ENCODE measurements at regions not wholly inside any gene's neighbourhood (a gene's known extent, or its start where the extent isn't known, plus 50 kb on each side); places are given as distances from the start of the nearest gene placed in this dataset.
"Not testable (repeated sequence)": the region's sequence is repeated elsewhere in the genome, so short reads cannot be mapped to it uniquely, and the experiment has no call there.

DNA sequence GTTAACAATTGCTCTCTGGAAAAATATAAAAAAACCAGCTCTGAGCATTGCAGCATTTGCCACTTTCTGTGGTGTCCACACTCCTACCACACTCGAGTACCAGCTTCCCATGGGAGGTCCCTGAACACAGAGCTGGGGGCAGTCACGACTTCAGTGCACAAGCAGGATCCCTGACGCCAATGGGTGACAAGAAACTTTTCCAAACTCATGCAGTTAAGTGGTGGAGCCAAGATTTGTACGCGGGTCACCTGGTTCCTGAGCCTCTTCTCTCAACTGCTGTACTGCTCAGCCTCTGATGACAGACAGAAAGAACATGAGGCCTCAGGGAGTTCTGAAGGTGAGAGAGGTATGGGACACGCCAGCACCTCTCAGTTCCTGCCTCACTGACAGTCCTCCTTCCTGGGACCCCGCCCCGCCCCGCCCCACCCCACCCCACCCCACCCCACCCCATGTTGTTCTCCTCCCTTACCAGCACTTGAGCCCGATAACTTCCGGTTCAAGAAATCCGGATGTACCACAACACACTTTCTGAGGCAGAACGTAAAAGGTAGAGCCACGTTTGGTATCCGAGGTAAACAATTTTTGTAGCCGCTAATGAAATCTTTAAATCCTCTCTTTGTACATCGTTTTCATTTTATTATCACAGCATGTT, 287.6 kb downstream of the MYCN start:
- DNase-seq (ENCODE audit: extremely low read depth in 1 of 2, low read depth in 1 of 2) = no peak

DNA sequence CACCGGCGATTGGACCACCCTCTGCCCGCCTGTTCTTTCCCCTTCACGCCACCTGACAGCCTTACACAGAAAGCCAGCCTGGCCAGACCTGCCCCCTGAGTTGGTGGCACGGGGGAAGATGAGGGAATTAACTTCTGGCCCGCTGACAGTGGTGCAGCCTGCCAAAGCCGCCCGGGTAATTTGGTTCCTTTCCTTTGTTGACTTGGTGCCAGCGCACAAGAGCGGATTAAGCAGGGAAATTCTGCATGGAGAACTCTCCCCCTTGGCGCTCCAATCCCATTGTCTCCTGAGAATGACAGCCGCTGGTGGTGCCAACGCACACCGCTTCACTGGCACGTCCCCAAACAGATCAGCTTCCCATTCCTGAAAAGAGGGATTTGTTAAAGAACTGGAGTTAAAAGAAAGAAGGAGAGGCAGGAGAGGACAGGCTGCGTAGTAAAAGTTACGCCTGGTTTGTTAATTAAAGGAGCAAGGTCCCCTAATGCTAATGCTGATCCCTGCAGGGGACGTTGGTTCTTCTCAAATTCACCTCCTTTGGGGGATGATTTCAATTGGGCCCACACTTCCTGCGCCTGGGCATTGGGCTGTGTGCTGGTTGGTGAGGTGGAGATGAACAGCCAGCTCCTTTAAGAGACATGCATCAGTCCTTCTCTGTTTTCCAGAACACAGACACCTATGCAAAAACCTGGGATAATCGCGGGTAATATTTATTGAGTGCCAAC, 286.8 kb downstream of the MYCN start:
- DNase-seq (ENCODE audit: extremely low read depth in 1 of 2, low read depth in 1 of 2) = no peak

DNA sequence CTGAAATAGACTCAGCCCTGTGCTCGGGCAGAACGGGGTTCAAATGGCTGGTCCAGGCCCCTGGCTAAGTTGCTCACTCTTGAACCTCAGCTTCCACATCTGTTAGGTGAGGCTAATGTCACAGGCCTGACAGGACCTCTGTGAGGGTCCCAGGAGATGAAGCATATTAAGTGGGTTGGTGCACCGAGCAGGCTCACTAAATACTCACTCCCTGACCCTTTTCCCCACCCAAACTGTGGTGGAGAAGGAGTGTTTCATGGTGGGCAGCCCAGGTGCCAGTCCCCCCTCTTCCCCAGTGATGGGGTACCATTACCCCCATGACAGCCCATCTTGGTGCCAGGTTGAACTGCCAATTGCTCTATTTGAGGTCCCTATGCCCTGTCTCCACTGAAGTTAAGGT, 286.0 kb downstream of the MYCN start:
- DNase-seq (ENCODE audit: extremely low read depth in 1 of 2, low read depth in 1 of 2) = no peak

DNA sequence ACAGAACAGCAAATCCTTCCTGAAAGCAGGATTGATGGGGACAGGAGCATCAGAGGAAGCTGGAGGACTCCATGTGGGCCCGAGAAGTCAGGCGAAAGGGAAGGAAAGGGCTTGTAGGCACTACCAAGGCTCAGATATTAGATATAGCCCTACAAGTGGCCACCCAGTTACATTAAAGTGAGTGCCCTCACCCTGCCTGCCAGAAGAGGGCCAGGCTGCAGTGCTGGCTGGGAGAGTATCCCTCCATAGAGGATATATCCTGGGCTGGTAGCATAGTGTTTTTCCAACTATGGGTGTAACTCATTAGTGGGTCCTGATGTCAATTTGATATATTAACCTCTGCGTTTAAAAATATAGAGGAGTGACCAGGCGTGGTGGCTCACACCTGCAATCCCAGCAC, 285.2 kb downstream of the MYCN start:
- DNase-seq (ENCODE audit: extremely low read depth in 1 of 2, low read depth in 1 of 2) = no peak

DNA sequence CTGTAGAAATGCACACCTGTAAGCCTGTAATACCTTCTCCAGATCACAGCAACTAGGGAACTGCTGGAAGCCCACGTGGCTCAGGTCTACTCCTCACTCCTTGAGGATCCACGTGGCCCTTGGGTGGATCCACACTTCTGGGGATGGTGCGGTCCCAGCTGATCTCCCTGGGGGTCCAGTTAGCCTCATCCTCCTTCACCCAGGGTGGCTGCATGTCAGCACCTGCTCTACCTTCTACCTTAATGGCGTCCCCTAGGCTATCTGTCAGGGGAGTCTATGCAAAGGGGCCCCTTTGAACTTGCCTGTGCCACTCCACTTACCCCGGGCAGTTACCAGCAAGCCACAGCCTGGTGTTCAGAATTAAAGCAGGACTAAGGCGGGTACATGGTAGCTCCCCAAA, 284.7 kb downstream of the MYCN start:
- no peak for DNase-seq (ENCODE audit: extremely low read depth in 1 of 2, low read depth in 1 of 2)

DNA sequence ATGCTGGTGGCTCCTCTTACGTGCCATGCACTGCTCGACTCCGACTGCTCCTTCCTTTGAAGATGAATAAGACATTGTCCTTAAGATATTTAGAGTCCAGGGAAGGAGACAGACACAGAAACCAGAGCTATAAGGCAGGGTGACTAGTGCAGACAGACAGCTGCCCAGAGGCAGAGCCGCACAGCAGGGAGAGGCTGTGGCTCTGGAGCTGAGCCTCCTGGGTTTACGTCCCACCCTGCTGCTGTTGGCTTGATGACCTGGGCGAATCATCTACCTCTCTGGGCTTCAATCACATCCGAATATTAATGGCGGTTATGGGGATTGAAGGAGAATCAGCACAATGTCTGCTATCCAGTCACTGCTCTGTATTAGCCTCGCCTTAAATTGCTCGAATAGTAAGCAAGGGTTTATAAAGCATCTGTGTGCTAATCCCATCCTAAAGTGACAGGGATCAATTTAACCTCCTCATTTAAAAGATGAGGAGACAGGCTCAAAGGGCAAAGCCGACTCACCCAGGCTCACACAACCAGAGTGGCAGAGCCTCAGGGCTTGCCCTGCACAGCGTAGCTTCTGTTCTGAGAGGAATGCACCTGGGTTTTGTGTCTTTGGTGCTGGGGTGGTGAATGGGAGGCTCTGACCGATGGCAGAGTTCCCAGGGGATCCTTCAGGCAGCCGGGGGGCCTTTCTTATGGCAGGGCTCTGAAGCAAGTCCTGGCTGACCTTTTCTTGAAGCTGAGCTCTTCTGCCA, 284.1 kb downstream of the MYCN start:
- DNase-seq (ENCODE audit: extremely low read depth in 1 of 2, low read depth in 1 of 2) = no peak

DNA sequence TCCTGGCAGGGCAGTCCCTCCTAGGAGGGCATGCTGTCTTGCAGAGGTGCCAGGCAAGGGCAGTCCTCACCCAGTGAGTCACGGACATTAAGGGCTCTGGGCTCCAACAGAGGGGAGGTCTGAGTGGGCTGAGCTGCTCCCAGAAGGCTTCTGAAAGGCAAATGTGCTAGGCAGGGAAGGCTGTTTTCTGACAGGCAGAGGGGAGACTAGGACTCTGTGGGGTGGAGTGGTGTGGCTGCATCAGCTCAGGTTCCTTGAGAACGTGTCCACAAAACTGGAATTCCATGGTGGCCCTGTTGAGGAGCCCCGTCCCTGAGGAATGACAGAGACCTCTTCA, 283.5 kb downstream of the MYCN start:
- no peak for DNase-seq (ENCODE audit: extremely low read depth in 1 of 2, low read depth in 1 of 2)

DNA sequence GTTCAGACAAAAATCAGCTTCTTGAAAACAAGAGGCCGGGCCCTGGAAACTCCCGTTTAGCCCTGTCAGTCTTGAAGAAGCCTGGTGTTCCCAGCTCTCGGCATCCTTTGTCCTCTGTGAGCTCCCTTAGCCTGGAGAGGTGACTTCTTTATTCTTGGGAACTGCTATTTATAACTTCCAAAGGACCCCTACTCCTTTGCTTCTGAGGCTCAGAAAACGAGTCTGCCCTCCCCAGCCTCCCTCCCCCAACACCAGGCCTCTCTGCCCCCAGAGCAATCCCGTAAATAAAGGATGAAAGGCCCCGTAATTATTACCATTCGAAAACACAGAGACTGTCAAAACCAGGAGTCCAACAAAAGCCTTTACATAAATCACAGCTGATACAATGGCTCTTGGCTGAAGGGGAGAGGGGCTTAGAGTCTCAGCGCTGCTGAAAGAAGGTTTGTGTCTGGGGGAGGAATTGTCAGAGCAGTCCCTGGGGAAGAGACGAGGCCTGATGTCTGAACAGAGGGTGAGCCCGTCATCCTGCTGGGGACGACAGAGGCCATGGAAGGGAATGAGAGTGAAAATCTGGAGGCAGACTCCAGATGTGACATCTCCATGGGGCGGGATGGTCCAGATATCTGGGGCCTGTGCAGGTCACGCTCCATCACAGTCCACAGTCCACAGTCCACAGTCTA, 283.0 kb downstream of the MYCN start:
- DNase-seq (ENCODE audit: extremely low read depth in 1 of 2, low read depth in 1 of 2) = no peak

DNA sequence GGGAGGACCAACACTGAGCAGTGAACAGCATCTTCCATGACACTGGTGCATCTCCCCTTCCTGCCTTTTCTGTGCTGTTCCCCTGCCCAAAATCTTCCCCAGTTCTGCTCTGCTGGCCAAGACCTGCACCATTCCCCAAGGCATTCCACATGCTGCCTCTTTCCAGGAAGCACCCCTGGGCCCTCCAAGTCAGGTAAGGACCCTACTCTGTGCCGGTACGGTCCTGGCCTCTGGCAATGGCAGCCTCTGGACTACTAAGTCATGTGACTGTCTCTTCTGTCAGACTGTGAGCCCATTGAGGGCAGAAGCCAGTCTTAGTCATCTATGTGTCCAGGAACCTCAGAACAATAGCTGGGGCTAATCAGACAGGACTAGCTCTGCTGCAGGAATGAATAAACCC, 282.0 kb downstream of the MYCN start:
- no peak for DNase-seq (ENCODE audit: extremely low read depth in 1 of 2, low read depth in 1 of 2)

DNA sequence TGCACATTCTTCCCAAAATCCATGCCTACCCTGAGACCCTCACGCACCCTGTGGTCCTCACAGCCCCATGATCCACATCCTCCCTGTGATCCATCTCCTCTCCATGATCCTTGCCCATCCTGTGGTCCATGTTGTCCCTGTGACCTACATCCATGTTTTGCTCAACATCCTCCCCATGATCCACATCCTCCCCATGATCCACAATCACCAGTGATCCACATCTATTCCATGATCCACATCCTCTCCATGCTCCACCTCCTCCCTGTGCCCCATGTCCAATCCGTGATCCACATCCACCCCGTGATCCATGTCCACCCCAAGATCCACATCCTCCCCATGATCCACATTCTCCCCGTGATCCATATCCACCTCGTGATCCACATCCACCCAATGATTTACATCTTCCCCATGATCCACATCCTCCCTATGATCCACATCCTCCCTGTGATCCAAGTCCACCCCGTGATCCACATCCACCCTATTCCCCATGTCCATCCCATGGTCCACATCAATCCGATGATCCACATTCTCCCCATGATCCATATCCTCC, 281.2 kb downstream of the MYCN start:
- DNase-seq (ENCODE audit: extremely low read depth in 1 of 2, low read depth in 1 of 2) = no peak

DNA sequence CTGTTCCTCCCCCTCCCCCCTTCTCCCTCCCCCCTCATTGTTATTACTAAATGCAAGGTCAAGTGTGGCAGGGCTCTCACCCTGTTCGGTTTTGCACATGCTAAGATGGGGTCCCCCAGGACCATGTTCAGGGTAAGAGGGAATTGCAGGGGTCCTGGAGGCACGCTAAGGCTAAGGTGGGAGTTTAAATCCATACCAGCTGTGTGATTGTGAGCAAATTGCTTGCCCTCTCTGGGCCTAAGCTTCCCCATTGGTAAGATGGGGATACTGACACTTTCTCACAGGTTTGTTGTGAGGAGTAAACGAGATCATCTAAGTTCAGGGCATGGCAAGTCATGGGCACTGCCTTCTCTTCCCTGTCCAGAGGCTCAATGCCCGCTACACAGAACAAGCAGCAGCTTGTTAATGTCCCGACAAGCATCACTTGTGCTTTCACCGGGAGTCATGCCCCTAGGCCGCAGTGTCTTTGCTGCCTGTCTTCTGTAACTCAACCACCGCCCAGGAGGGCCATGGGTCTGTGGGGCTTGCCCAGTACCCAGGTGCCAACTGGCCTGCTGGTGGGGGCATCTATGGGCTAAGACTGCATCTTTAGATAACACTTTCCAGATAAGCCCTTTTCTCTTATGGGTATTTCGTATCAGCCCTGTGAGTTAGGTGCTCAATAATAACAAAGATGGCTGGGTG, 279.1 kb downstream of the MYCN start:
- DNase-seq (ENCODE audit: extremely low read depth in 1 of 2, low read depth in 1 of 2) = no peak

DNA sequence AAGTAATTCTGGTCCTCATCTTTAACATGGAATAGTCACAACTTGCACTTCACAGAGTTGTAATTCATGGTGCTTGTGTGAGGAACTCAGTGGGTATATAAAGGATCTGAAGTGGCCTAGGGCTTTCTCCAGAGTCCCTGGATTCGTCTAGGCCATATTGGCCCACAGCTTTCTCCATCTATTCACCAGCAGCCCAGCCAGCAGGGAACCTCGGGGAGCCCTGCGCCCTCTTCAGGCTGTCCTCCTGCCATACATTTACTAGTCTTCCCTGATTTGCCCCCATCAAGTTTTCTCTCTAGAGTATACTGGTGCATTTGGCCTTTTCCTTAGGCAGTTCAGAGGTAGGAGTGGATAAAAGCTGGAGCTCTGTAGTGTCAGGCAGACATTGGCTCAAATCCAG, 278.3 kb downstream of the MYCN start:
- no peak for DNase-seq (ENCODE audit: extremely low read depth in 1 of 2, low read depth in 1 of 2)

DNA sequence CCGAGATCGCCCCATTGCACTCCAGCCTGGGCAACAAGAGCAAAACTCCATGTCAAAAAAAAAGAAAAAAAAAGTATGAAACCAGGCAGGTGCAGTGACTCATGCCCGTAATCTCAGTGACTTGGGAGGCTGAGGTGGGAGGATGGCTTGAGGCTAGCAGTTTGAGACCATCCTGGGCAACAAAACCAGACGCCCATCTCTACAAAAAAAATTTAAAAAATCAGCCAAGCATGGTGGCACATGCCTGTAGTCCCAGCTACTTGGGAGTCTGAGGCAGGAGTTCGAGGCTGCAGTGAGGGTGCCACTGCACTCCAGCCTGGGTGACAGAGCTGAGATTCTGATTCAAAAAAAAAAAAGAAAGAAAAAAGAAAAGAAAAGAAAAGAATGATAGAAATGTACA, 277.8 kb downstream of the MYCN start:
- no peak for DNase-seq (ENCODE audit: extremely low read depth in 1 of 2, low read depth in 1 of 2)

DNA sequence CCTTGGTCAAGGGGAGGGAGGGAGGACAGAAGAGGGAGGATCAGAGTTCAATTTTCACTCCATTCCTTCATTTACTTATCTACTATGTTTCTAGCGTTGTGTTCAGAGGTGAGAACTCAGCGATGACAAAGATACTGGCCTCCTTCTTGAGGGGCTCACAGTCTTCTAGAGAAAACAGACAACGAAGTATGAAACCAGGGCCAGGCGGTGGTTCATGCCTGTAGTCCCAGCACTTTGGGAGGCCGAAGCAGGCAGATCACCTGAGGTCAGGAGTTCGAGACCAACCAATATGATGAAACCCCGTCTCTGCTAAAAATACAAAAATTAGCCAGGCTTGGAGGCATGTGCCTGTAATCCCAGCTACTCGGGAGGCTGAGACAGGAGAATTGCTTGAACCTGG, 277.4 kb downstream of the MYCN start:
- DNase-seq (ENCODE audit: extremely low read depth in 1 of 2, low read depth in 1 of 2) = not testable (repeated sequence)

DNA sequence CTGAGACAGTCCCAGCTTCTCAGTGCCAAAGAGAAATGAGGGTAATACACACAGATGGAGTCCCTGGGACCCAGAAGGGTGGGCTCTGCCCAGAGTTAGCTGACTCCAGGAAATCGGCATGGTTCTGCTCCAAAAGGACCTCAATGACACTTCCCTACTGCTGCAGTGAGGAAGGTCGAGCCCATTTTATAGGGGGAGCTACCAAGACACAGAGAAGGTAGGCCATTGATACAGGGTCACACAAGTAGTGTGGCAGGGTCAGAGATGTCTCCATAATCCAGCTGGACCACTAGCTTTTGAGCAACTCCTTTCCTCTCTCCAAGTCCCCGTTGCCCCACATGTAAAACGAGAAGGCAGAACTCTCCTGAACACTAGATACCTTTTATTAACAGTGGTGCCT, 276.9 kb downstream of the MYCN start:
- no peak for DNase-seq (ENCODE audit: extremely low read depth in 1 of 2, low read depth in 1 of 2)

DNA sequence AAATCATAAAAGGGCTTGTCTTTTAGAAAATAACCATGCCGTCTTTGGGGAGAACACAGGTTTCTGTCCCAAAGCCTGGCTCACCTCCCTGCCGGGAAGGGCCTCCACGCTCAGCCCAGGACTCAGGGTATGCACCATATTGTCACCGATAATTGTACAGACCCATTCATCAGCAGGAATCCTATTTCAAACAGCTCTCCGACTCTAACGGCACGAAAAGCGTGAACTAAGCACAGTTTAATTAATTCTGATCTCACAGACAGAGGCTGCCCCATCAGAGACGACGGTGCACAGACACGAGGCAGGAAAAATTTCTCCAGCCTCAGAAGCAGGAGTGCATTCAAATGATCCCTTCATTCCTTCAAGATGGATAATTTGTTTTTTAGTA, 276.2 kb downstream of the MYCN start:
- DNase-seq (ENCODE audit: extremely low read depth in 1 of 2, low read depth in 1 of 2) = no peak

DNA sequence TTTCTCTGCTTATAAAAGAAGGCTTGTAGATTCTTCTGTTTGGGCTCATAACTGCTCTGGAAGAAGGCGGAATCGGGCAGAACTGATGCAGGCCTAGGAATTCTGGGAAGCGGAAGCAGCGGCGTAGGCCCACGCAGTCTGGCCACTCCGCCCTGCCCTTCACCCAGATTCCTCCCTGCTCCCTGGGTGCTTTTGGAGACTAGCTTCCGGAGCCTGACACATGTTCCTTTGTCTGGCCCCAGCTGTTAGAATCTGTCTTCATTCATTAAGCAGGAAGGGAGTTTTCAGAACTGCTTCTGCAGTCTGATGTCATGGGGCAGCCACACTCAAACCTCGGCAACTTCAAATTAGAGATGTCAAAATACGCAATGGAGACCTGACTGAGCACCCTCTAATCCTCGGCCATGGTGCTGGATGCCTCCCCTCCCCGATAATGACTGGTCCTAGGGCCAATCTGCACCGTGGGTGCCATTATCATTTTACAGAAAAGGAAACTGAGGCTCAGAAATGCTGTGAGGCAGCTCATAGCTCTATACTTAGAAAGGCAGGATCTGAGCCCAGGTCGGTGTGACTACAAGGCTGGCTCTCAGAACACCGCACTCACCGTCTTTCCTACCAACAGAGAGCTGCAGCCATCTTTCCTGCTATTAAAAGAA, 275.7 kb downstream of the MYCN start:
- DNase-seq (ENCODE audit: extremely low read depth in 1 of 2, low read depth in 1 of 2) = no peak

DNA sequence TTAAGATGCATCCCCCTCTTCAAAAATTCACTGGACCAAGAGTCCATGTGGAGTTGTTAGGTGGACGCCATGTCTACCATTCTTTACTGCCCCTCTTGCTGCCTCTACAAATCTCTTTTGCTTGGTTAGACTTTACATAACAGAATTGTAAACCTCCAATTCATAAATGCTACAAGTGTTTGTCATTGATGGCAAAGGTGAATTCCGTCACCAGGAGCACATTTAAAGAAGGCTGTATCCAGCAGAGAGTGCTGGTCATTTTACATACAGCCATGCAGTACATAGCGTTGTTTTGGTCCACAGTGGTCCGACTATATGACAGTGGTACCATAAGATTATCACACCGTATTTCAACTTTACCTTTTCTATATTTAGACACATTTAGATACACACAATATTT, 274.5 kb downstream of the MYCN start:
- DNase-seq (ENCODE audit: extremely low read depth in 1 of 2, low read depth in 1 of 2) = no peak

DNA sequence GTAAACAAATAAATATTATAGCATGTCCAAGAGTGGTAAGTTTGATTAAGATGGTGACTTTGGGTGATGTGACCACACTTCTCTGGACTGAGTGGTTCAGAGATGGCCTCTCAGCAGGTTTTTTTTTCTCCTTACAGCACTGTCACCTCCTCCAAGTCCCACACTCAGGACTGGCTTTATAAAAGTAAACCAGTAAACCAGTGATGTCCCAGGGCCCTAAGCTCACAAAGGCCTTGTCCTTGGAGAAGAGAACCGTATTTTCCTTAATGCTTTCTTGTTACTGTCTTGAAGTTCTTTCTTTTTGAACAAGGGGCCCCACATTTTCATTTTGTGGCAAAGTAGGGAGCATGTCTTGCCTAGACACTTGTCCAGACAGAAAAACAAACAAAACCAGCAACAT, 274.0 kb downstream of the MYCN start:
- no peak for DNase-seq (ENCODE audit: extremely low read depth in 1 of 2, low read depth in 1 of 2)

DNA sequence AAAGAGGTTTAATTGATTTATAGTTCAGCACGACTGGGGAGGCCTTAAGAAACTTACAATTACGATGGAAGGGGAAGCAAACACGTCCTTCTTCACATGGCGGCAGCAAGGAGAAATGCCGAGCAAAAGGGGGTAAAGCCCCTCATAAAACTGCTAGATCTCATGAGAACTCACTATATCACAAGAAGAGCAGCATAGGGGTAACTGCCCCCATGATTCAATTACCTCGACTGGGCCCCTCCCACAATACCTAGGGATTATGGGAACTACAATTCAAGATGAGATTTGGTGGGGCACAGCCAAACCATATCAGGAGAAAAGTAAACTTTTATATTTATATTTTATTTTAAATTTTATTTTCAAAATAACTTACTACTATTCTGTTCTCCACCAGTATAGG, 272.0 kb downstream of the MYCN start:
- DNase-seq (ENCODE audit: extremely low read depth in 1 of 2, low read depth in 1 of 2) = no peak

Data from stimulated activated CD8-positive, alpha-beta memory T cell treated with anti-CD3 and anti-CD28 coated beads, Interleukin-7, amount 100 ng/mL, for 48 hours (primary cell).